ENCODE measurements at regions not wholly inside any gene's neighbourhood (a gene's known extent, or its start where the extent isn't known, plus 50 kb on each side); places are given as distances from the start of the nearest gene placed in this dataset.

DNA sequence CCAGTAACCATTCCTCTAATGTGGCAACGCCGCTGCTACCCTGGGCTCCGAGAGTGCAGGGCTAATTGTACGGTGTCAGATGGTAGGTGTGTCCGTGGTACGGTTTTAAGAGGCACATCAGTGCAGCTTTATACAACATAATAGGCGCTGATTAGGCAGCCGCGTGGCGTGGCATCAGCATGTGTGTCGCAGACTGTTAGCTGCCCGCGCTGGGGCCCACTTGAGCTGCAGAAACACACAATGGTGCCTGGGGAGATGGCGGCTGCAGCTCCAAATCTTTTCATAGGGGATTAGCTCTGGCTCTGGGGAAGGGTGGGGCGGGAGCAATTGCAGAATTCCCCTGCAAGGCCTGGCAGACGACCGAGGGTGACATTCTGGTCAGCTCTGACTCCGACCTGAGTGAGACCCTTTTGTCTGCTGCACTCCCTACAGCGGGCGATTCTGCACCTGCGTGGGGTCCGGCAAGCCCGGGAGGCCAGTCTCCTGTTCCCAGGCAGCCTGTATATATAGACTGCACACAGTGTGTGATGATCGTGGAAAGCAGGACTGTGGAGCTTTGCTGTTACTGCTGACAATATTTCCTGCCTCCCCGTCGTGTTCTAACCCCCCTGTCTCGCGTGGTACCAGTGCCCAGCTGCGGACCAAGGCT, 722.7 kb upstream of the CELF2 start:
- TF ChIP-seq POLR2AphosphoS5 (IDR thresholded peaks at IDR 0.05; ENCODE audit: insufficient read depth in 1 of 2, low read depth in 1 of 2) (no peak), POLR2A (IDR thresholded peaks at IDR 0.05) (no peak)
- TF ChIP-seq, protein P1, sequence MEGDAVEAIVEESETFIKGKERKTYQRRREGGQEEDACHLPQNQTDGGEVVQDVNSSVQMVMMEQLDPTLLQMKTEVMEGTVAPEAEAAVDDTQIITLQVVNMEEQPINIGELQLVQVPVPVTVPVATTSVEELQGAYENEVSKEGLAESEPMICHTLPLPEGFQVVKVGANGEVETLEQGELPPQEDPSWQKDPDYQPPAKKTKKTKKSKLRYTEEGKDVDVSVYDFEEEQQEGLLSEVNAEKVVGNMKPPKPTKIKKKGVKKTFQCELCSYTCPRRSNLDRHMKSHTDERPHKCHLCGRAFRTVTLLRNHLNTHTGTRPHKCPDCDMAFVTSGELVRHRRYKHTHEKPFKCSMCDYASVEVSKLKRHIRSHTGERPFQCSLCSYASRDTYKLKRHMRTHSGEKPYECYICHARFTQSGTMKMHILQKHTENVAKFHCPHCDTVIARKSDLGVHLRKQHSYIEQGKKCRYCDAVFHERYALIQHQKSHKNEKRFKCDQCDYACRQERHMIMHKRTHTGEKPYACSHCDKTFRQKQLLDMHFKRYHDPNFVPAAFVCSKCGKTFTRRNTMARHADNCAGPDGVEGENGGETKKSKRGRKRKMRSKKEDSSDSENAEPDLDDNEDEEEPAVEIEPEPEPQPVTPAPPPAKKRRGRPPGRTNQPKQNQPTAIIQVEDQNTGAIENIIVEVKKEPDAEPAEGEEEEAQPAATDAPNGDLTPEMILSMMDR (IDR thresholded peaks at IDR 0.05), result no peak
